ENCODE measurements at regions not wholly inside any gene's neighbourhood (a gene's known extent, or its start where the extent isn't known, plus 50 kb on each side); places are given as distances from the start of the nearest gene placed in this dataset.

DNA sequence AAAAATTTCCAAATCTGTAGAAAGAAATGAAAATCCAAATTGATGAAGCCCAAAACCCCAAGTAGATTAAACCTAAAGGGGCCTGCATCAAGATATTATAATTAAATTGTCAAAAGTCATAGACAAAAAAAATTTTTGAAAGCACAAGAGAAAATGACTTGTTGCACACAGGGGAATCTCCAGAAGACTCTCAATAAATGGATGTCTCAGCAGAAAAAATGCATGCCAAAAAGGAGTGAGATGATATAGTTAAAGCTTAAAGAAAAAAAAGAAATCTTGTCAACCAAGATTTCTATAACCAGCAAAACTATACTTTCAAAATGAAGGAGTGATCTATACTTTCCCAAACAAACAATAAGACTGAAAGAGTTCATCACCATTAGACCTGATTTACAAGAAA is 393.2 kb upstream of the SPAG17 start:
- TF ChIP-seq, protein P1, sequence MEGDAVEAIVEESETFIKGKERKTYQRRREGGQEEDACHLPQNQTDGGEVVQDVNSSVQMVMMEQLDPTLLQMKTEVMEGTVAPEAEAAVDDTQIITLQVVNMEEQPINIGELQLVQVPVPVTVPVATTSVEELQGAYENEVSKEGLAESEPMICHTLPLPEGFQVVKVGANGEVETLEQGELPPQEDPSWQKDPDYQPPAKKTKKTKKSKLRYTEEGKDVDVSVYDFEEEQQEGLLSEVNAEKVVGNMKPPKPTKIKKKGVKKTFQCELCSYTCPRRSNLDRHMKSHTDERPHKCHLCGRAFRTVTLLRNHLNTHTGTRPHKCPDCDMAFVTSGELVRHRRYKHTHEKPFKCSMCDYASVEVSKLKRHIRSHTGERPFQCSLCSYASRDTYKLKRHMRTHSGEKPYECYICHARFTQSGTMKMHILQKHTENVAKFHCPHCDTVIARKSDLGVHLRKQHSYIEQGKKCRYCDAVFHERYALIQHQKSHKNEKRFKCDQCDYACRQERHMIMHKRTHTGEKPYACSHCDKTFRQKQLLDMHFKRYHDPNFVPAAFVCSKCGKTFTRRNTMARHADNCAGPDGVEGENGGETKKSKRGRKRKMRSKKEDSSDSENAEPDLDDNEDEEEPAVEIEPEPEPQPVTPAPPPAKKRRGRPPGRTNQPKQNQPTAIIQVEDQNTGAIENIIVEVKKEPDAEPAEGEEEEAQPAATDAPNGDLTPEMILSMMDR (IDR thresholded peaks at IDR 0.05): no peak
- TF ChIP-seq POLR2A (IDR thresholded peaks at IDR 0.05) (no peak), EP300 (IDR thresholded peaks at IDR 0.05) (no peak)

Data from ovary (tissue), 3 donors.